Daoy (cell line): ENCODE measurements at regions not wholly inside any gene's neighbourhood (a gene's known extent, or its start where the extent isn't known, plus 50 kb on each side); places are given as distances from the start of the nearest gene placed in this dataset.
"Not testable (repeated sequence)": the region's sequence is repeated elsewhere in the genome, so short reads cannot be mapped to it uniquely, and the experiment has no call there.

ENCODE experiments used
- DNase-seq: peaks from one replicate; pipeline ENCODE4 v3.0.0-alpha.2; 2015; ENCODE audit warnings: low read depth

- DNase-seq, result no peak
Observed at GRCh38 chr1:102661481-102661880, 446.8 kb downstream of the COL11A1 start.

- DNase-seq, result not testable (repeated sequence)
Observed at GRCh38 chr1:102659876-102660483, 448.3 kb downstream of the COL11A1 start.

DNA sequence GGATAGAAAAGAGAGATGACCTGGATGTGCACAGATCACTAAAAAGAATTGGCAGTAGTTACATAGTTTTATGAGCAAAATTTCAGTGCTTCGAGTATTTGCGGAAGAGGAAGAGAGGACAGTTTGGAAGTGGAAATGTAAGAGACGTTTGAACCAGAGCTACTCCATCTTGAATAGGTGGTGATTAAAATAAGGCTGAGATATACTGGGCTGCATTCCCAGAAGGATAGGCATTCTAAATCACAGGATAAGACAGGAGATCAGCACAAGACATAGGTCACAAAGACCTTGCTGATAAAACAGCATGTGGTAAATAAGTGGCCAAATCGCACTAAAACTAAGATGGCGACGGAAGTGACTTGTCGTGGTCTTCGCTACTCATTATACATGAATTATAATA, 453.3 kb downstream of the COL11A1 start:
- no peak for DNase-seq

DNA sequence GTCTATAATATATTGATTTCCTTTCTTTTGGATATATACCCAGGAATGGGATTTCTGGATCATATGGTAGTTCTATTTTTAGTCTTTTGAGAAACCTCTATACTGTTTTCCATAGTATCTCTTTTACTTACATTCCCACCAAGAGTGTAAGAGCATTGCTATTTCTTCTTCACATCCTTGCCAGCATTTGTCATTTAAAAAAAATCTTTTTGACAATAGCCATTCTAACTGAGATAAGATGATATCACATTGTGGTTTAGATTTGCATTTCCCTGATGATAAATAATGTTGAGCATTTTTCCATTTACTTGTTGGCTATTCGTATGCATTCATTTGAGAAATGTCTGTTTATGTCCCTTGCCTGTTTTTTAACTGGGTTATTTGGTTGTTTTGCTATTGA, 467.4 kb downstream of the COL11A1 start:
- no peak for DNase-seq

GRCh38 chr1:102640312-102640711, 468.0 kb downstream of the COL11A1 start:
- no peak for DNase-seq

DNA sequence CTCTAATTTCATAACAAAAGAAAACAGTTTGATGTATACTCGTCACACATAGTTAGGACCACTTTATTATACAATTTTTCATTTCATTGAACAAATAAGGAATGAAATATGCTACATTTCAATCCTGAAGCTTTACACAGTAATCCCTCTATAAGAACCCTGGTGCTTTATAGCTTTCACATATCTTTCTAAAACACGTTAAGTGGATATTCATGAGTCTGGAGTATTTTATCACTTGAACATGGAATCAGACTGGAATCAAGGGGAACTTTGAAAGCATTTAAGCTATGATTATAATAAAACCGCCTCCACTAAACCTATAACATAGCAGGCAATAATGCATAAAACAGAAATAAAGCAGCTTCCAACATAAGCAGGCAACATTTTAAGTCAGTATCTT, 476.6 kb downstream of the COL11A1 start:
- DNase-seq, result no peak

DNA sequence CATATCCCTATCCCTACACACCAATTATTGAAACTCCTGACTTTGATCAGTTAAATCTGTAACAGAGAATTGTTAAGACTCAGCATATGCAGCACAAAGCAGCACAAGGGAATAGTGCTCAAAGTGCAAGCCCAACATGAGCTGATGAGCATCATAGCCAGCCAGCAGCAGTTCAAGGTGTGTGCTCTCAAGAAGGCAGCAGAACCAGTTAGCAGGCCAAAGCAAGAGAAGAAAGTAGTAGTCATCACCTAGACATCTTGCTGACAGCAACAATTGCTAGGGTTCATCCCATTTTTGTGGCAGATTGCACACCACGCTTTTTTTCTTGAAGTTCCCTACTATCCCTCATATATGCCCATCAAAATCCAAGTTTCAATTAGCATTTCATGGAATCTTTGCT, 478.3 kb downstream of the COL11A1 start:
- no peak for DNase-seq

GRCh38 chr1:102628109-102628613, 480.2 kb downstream of the COL11A1 start:
- no peak for DNase-seq

DNA sequence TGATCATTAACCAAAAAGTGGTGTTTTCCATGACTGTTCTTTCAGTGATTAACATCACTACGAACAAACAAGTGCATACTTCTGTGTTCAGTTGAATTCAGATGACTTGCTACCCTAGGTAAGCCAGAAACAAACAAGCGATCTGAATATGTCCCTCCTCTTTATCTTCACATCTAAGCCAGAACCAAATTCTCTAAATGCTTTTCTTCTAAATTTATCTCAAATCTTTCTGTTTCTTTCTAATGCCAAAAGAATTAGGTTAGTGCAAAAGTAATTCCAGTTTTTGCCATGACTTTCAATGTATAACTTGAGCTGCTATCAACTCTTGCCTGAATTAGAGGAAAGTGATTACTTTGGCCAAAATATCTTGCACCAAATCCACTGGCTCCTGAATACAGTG, 481.2 kb downstream of the COL11A1 start:
- no peak for DNase-seq

GRCh38 chr1:102615896-102616295, 492.4 kb downstream of the COL11A1 start:
- DNase-seq, result no peak

DNA sequence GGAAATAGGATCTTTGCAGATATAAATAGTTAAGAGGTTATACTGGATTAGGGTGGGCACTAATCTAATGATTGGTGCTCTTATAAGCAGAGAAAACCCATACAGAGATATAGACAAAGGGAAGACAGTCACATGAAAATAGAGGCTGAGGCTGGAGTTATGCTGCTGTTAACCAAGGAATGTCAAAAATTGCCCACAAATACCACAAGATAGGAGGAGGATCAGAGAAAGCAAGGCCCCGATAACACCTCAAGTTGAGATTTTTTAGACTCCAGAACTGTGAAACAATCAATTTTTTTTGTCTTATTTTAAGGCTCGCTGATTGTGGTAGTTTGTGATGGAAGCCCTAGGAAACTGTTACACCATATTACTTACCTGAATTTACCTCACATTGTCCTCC, 513.2 kb downstream of the COL11A1 start:
- no peak for DNase-seq

GRCh38 chr1:102593276-102593675, 515.0 kb downstream of the COL11A1 start:
- no peak for DNase-seq

GRCh38 chr1:102588536-102588935, 519.8 kb downstream of the COL11A1 start:
- no peak for DNase-seq

- no peak for DNase-seq
Observed at GRCh38 chr1:102586022-102586421, 522.3 kb downstream of the COL11A1 start.

DNA sequence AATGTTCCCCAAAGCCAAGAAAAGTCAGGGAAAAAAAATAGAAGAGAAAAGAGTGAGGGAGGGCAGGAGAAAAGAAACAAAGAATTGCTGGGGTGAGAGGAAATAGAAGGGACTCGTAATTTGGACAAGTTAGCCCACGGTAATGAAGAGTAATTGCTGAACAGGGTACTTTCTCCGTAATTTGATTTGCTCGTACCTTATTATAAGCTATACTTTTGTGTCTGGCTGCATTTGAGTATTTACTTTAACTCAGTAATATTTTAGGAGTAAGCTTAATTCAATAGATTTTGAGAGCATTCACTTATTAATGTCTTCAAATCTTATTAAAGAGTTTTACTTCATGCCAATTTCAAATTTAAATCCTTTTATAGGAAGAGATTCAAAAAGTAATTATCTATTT, 527.5 kb downstream of the COL11A1 start:
- no peak for DNase-seq

- no peak for DNase-seq
Observed at GRCh38 chr1:102578804-102579203, 529.5 kb downstream of the COL11A1 start.

DNA sequence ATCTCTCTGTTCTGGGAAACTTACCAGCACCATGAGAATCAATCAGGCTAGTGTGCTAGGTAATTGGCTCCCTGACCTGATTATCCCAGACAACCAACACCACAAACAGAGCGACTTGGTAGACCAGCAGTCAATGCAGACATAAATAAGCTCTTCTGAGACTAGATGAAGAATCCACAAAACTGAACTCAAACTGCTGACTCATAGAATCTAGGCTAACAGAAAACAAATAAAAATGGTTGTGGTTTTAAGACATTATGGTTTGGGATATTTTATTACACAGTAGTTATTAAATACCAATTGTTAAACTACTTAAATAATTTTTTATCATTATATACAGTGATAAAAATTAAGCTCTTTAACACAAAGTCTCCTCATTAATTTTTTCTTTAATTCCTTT, 535.7 kb downstream of the COL11A1 start:
- no peak for DNase-seq

GRCh38 chr1:102566182-102566581, 542.1 kb downstream of the COL11A1 start:
- no peak for DNase-seq

GRCh38 chr1:102562380-102562779, 545.9 kb downstream of the COL11A1 start:
- no peak for DNase-seq

- no peak for DNase-seq
Observed at GRCh38 chr1:102550729-102551384, 554.1 kb upstream of the OLFM3 start.

GRCh38 chr1:102546251-102546650, 549.5 kb upstream of the OLFM3 start:
- no peak for DNase-seq

DNA sequence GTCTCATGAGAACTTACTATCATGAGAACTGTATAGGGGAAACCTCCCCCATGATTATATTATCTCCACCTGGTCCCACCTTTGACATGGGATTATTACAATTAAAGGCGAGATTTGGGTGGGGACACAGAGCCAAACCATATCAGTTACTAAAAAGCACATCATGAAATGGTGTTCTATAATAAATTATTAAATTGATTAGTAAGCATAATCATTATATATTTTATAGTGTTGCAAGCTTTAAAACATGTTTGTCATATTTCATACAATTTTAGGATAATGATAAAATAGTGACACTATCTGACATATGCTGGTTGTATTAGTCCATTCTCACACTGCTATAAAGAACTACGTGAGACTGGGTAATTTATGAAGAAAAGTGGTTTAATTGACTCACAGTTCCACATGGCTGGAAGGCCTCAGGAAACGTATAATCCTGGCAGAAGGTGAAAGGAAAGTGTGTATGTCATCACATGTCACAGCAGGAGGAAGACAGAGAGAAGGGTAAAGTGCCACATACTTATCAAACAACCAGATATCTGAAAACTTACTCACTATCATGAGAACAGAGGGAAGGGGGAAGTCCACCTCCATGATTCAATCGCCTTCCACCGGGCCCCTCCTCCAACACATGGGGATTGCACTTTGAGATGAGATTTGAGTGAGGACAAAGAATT, 539.2 kb upstream of the OLFM3 start:
- DNase-seq, result no peak

DNA sequence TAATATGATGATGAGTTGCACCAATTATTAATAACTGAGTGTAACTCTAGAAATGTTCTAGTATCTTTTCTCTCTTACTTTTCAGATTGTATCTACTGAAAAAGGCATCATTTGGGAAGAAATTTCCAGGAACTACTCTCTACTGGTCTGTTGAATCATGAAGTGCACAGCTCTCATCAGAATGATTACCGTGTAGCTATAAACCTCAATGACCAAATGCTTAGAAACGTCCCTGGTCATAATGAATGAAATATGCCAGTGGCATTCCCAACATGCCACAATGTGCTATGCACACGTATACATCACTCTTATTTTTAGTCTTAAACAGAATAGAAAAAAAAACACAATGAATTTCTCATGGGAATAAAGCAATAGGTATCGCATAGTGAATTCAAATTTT, 534.3 kb upstream of the OLFM3 start:
- DNase-seq, result no peak
